ENCODE measurements at regions not wholly inside any gene's neighbourhood (a gene's known extent, or its start where the extent isn't known, plus 50 kb on each side); places are given as distances from the start of the nearest gene placed in this dataset.

DNA sequence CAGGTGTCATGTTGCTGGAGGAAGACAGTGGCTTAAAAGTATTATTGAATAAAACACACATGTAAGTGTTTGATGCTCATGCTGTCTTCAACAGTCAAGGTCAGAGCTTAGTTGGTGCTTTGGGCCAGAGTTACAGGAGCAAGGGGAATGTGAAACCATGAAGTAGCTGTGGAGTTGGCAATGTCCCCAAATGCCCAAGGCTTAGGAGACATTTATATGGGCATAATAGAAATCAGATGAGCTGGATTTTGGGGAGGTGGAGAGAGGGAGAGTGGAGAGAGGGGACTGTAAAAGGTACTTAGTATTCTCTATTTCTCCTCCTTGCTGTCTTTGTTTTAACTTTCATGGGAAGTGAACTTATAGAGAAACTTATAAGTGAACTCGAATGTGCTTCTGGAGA is 407.8 kb downstream of the ETS1 start:
- Histone ChIP-seq H3K27ac (no peak overlapping the region), H3K27me3 (replicated peaks; ENCODE audit: insufficient read depth) (no peaks in the 10 kb centered on the region), H3K36me3 (no peaks in the 10 kb centered on the region), H3K4me1 (replicated peaks) (no peaks in the 10 kb centered on the region), H3K9me3 (no peaks in the 10 kb centered on the region), H3K4me3 (no peak overlapping the region)
- TF ChIP-seq POLR2A (IDR thresholded peaks at IDR 0.05) (no peak), POLR2AphosphoS5 (IDR thresholded peaks at IDR 0.05) (no peak), CTCF (IDR thresholded peaks at IDR 0.05) (no peak)
- intact Hi-C loops (cut with DNase I) = no loop called here
- DNase-seq (ENCODE audit: low spot score) = no peak
- WGBS = 51% methylated on average over 1 of the region's 1 CpG

- Histone ChIP-seq H3K27ac (no peak overlapping the region), H3K27me3 (replicated peaks; ENCODE audit: insufficient read depth) (no peaks in the 10 kb centered on the region), H3K4me1 (replicated peaks) (no peaks in the 10 kb centered on the region), H3K4me3 (no peak overlapping the region), H3K36me3 (no peaks in the 10 kb centered on the region), H3K9me3 (no peaks in the 10 kb centered on the region)
- WGBS = 72% methylated on average over 2 of the region's 2 CpGs
- no peak for DNase-seq (ENCODE audit: low spot score)
- intact Hi-C loops (cut with DNase I) = no loop called here
- no peak for TF ChIP-seq CTCF (IDR thresholded peaks at IDR 0.05)
- TF ChIP-seq POLR2AphosphoS5 (IDR thresholded peaks at IDR 0.05) = no peak
- no peak for TF ChIP-seq POLR2A (IDR thresholded peaks at IDR 0.05)
Observed at GRCh38 chr11:128179039-128179438, 408.3 kb downstream of the ETS1 start.

- Histone ChIP-seq H3K27me3 (replicated peaks; ENCODE audit: insufficient read depth) (no peaks in the 10 kb centered on the region), H3K4me3 (no peak overlapping the region), H3K36me3 (no peaks in the 10 kb centered on the region), H3K9me3 (no peaks in the 10 kb centered on the region), H3K4me1 (replicated peaks) (no peaks in the 10 kb centered on the region), H3K27ac (no peak overlapping the region)
- intact Hi-C loops (cut with DNase I) = loop anchor here (5.0 kb wide), 3 partner anchors 118 to 658 kb away; no protein-coding TSS in a partner anchor
- WGBS = 88% methylated on average over 7 of the region's 7 CpGs
- DNase-seq (ENCODE audit: low spot score) = no peak
- TF ChIP-seq POLR2A (IDR thresholded peaks at IDR 0.05) (no peak), POLR2AphosphoS5 (IDR thresholded peaks at IDR 0.05) (no peak), CTCF (IDR thresholded peaks at IDR 0.05) (no peak)
Observed at GRCh38 chr11:128174465-128175291, 412.7 kb downstream of the ETS1 start.

- 30% methylated on average over 4 of the region's 4 CpGs for WGBS
- no peak overlapping the region for H3K4me3 ChIP-seq
- H3K27me3 ChIP-seq (replicated peaks; ENCODE audit: insufficient read depth) = no peaks in the 10 kb centered on the region
- TF ChIP-seq POLR2AphosphoS5 (IDR thresholded peaks at IDR 0.05) = no peak
- peak in 3 of 4 experiments; percentile 61 to 72 (median 70) for TF ChIP-seq CTCF (IDR thresholded peaks at IDR 0.05)
- no peak overlapping the region for H3K27ac ChIP-seq
- H3K4me1 ChIP-seq (replicated peaks) = no peaks in the 10 kb centered on the region
- H3K36me3 ChIP-seq = no peaks in the 10 kb centered on the region
- intact Hi-C loops (cut with DNase I) = loop anchor here (5.0 kb wide), 3 partner anchors 120 to 660 kb away; no protein-coding TSS in a partner anchor
- peak; percentile 73 for DNase-seq (ENCODE audit: low spot score)
- no peaks in the 10 kb centered on the region for H3K9me3 ChIP-seq
Observed at GRCh38 chr11:128172046-128172878, 415.1 kb downstream of the ETS1 start.

Measured in prostate gland (tissue), 2 donors.